ENCODE measurements at regions not wholly inside any gene's neighbourhood (a gene's known extent, or its start where the extent isn't known, plus 50 kb on each side); places are given as distances from the start of the nearest gene placed in this dataset.

GRCh38 chr18:78757014-78757413 is 222.6 kb upstream of the SALL3 start:
- in situ Hi-C loops (cut with MboI; ENCODE audit: low pct_ligation_motif_present in 1 of 4, low pct_unique_long_range_greater_than_20kb in 1 of 4, low sequenced_read_pairs in 3 of 4) = no loop called here
- no peaks in the 10 kb centered on the region for H3K27me3 ChIP-seq
- no peak overlapping the region for H3K27ac ChIP-seq
- no peak for DNase-seq
- WGBS, 2 donors (ENCODE audit: low coverage in 1 of 2) = 84 to 86% methylated on average over 2 to 10 of the region's 10 CpGs
- TF ChIP-seq POLR2A (IDR thresholded peaks at IDR 0.05) (no peak), CTCF (IDR thresholded peaks at IDR 0.05) (no peak), POLR2AphosphoS5 (IDR thresholded peaks at IDR 0.05) (no peak), EP300 (IDR thresholded peaks at IDR 0.05; ENCODE audit: low read depth) (no peak)
- no peaks in the 10 kb centered on the region for H3K36me3 ChIP-seq
- intact Hi-C loops (cut with DNase I; ENCODE audit: low total_unique reads) = no loop called here
- no peaks in the 10 kb centered on the region for H3K9me3 ChIP-seq
- no peaks in the 10 kb centered on the region for H3K4me1 ChIP-seq
- H3K4me3 ChIP-seq = no peak overlapping the region

- H3K27me3 ChIP-seq = no peaks in the 10 kb centered on the region
- TF ChIP-seq POLR2A (IDR thresholded peaks at IDR 0.05) (no peak), EP300 (IDR thresholded peaks at IDR 0.05; ENCODE audit: low read depth) (no peak), POLR2AphosphoS5 (IDR thresholded peaks at IDR 0.05) (no peak), CTCF (IDR thresholded peaks at IDR 0.05) (no peak)
- H3K9me3 ChIP-seq = no peaks in the 10 kb centered on the region
- H3K4me3 ChIP-seq = no peak overlapping the region
- H3K36me3 ChIP-seq = no peaks in the 10 kb centered on the region
- intact Hi-C loops (cut with DNase I; ENCODE audit: low total_unique reads) = no loop called here
- WGBS, 2 donors (ENCODE audit: low coverage in 1 of 2) = 73 to 81% methylated on average over 5 to 9 of the region's 9 CpGs
- no peak for DNase-seq
- H3K27ac ChIP-seq = no peak overlapping the region
- no peaks in the 10 kb centered on the region for H3K4me1 ChIP-seq
- in situ Hi-C loops (cut with MboI; ENCODE audit: low pct_ligation_motif_present in 1 of 4, low pct_unique_long_range_greater_than_20kb in 1 of 4, low sequenced_read_pairs in 3 of 4) = no loop called here
Observed at GRCh38 chr18:78758496-78758895, 221.1 kb upstream of the SALL3 start.

GRCh38 chr18:78762753-78763152 is 216.9 kb upstream of the SALL3 start:
- intact Hi-C loops (cut with DNase I; ENCODE audit: low total_unique reads) = no loop called here
- in situ Hi-C loops (cut with MboI; ENCODE audit: low pct_ligation_motif_present in 1 of 4, low pct_unique_long_range_greater_than_20kb in 1 of 4, low sequenced_read_pairs in 3 of 4) = no loop called here
- no peaks in the 10 kb centered on the region for H3K36me3 ChIP-seq
- H3K4me3 ChIP-seq = no peak overlapping the region
- 87 to 89% methylated on average over 3 to 8 of the region's 8 CpGs for WGBS, 2 donors (ENCODE audit: low coverage in 1 of 2)
- H3K27me3 ChIP-seq = no peaks in the 10 kb centered on the region
- DNase-seq = no peak
- no peak for TF ChIP-seq EP300 (IDR thresholded peaks at IDR 0.05; ENCODE audit: low read depth)
- no peak for TF ChIP-seq POLR2AphosphoS5 (IDR thresholded peaks at IDR 0.05)
- no peak for TF ChIP-seq CTCF (IDR thresholded peaks at IDR 0.05)
- TF ChIP-seq POLR2A (IDR thresholded peaks at IDR 0.05) = no peak
- no peaks in the 10 kb centered on the region for H3K4me1 ChIP-seq
- no peaks in the 10 kb centered on the region for H3K9me3 ChIP-seq
- H3K27ac ChIP-seq = no peak overlapping the region

GRCh38 chr18:78764544-78764943 is 215.1 kb upstream of the SALL3 start:
- no peak overlapping the region for H3K4me3 ChIP-seq
- TF ChIP-seq EP300 (IDR thresholded peaks at IDR 0.05; ENCODE audit: low read depth) = no peak
- no peak for TF ChIP-seq POLR2A (IDR thresholded peaks at IDR 0.05)
- TF ChIP-seq CTCF (IDR thresholded peaks at IDR 0.05) = no peak
- no peak for TF ChIP-seq POLR2AphosphoS5 (IDR thresholded peaks at IDR 0.05)
- no peak for DNase-seq

More at GRCh38 chr18:78764544-78764943, 215.1 kb upstream of the SALL3 start:
- H3K4me1 ChIP-seq = no peaks in the 10 kb centered on the region
- in situ Hi-C loops (cut with MboI; ENCODE audit: low pct_ligation_motif_present in 1 of 4, low pct_unique_long_range_greater_than_20kb in 1 of 4, low sequenced_read_pairs in 3 of 4) = no loop called here
- intact Hi-C loops (cut with DNase I; ENCODE audit: low total_unique reads) = no loop called here
- H3K27me3 ChIP-seq = no peaks in the 10 kb centered on the region
- 83 to 100% methylated on average over 1 to 10 of the region's 10 CpGs for WGBS, 2 donors (ENCODE audit: low coverage in 1 of 2)
- no peak overlapping the region for H3K27ac ChIP-seq
- no peaks in the 10 kb centered on the region for H3K36me3 ChIP-seq
- no peaks in the 10 kb centered on the region for H3K9me3 ChIP-seq
